Medulla oblongata (tissue), 1 donor: ENCODE measurements at regions not wholly inside any gene's neighbourhood (a gene's known extent, or its start where the extent isn't known, plus 50 kb on each side); places are given as distances from the start of the nearest gene placed in this dataset.

Experiments used
- DNase-seq: peaks from one replicate; pipeline ENCODE4 v3.0.0-alpha.2; 2015; ENCODE audit errors: extremely low spot score

GRCh38 chr13:111862836-111863815 lies 203.8 kb upstream of the SOX1 start:
- DNase-seq = no peak

DNA sequence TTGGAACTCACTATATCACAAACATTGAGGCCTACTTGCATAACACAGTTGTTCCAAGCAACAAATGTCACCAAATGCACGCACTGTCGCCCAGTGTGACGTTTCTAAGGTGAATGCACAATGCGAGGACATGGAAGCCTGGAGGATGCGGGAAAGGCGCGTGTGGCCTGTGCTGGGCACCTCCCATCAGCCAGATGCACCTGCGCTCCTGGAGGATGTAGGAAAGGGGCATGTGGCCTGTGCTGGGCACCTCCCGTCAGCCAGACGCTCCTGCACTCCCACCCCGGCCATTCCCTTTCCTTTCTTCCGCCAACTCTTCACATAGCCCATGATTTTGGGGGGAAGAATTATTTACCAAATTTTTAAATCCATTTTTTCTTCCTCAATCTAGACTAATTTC lies 202.4 kb upstream of the SOX1 start:
- no peak for DNase-seq

DNA sequence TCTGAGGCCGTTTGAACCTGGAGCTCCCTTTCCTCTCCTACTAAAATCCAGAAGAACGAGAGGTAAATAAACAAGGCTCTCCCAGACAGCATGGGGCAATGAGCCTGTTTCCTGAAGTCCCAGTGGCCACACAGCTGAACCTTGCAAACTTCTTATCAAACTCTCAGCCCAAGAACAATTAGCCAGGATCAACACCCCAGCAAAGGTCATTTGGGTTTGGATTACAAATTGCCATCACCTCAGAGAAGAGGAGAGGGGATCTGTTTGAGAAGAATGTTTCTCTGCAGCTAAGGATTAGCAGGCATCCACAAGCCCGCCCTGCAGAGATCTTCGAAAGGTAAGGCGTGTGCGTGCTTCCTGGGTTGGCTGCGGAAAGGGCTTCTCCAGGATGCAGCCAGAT lies 201.9 kb upstream of the SOX1 start:
- no peak for DNase-seq

GRCh38 chr13:111865826-111866225 lies 201.1 kb upstream of the SOX1 start:
- DNase-seq = no peak

DNA sequence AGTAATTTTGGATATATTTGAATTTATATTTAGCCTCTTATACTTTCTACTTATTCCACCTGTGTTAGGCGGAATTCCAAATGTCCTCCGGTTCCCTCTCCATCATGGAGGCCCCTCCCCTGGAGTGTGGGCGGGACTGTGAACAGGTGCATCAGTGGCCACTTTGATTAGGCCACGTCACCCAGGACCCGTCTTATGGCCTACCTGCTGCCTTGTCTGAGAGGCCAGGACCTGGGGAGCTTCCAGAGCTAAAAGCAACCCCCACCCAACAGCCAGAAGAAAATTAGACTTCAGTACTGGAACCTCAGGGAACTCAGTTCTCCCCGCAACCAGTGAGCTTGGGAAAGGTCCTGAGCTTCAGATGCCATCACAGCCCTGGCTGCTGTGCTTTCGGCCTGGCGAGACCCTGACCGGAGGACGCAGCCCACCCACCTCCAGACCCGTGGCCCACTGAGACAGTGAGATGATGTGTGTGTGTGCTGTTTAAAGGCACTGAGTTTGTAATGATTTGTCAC lies 200.2 kb upstream of the SOX1 start:
- DNase-seq = no peak

- no peak for DNase-seq
Measured at GRCh38 chr13:111867657-111868056, 199.3 kb upstream of the SOX1 start.

GRCh38 chr13:111868716-111869115 lies 198.2 kb upstream of the SOX1 start:
- DNase-seq = no peak

DNA sequence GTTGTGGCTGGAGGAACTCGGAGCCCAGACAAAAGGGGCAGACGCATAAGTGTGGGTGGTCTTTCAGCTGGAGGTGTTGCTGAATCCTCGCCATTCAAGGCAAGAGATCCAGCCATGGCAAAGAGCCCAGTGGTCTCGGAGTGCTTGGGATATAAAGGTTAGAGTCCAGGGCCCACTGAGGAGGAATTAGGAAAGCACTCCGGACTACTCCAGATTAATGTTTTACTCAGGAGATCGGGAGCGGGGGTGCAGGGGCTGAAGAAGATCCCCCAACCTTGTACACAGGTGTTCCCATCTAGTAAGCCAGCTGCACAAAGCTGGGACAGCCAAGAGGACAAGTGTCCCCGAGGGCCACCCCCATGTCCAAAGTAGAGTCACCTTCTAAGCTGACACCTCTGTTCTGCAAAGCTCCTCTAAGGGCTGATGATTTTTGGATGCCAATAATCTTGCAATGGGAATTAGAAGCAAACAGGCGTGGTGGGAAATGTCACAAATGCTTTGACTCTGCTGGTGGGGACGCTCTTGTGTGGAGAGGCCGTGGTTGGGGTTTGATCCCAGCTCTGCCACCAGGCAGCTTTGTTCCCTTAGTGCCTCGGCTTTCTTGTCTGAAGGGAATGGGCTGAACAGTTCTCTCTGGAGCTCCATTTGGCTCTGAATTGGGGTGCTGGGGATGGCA lies 194.3 kb upstream of the SOX1 start:
- no peak for DNase-seq

- no peak for DNase-seq
Measured at GRCh38 chr13:111873676-111874178, 193.2 kb upstream of the SOX1 start.

GRCh38 chr13:111874981-111875380 lies 192.0 kb upstream of the SOX1 start:
- no peak for DNase-seq

DNA sequence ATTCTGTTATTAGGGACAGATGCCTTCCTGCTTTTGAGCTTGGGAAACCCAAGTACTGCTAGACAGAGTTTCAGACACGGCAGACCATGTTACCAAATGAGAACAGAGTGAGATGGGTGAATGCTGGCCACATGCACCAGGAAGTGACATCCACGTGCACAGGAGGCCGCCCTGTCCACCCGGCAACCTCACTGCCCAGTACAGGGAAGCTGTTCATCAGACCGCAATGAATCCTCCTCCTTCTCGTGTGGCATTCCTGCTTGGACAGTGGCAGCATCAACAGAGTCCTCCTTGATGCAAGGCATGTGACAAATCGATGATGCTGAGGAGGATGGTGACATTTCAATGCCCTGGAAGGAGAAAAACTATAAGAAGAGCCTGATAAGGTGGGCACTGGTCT lies 191.0 kb upstream of the SOX1 start:
- DNase-seq = no peak

- no peak for DNase-seq
Measured at GRCh38 chr13:111876506-111876905, 190.4 kb upstream of the SOX1 start.

- DNase-seq = no peak
Measured at GRCh38 chr13:111877906-111878305, 189.0 kb upstream of the SOX1 start.

- DNase-seq = no peak
Measured at GRCh38 chr13:111879719-111880118, 187.2 kb upstream of the SOX1 start.

DNA sequence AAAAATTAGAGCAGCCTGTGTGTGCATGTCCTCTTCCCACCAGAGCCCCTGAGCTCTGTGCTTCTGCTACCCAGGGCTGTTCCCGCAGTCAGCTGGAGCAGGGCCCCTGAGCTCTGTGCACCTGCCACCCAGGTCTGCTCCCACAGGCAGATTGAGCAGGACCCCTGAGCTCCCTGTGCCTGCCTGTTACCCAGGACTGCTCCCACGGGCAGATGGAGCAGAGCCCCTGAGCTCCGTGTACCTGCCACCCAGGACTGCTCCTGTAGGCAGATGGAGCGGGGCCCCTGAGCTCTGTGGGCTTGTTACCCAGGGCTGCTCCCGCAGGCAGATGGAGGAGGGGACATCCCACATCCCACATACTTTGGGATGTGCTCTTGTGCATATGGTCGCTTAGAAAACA lies 186.8 kb upstream of the SOX1 start:
- DNase-seq = no peak

- no peak for DNase-seq
Measured at GRCh38 chr13:111881700-111882099, 185.2 kb upstream of the SOX1 start.

- DNase-seq = no peak
Measured at GRCh38 chr13:111882351-111882750, 184.6 kb upstream of the SOX1 start.

DNA sequence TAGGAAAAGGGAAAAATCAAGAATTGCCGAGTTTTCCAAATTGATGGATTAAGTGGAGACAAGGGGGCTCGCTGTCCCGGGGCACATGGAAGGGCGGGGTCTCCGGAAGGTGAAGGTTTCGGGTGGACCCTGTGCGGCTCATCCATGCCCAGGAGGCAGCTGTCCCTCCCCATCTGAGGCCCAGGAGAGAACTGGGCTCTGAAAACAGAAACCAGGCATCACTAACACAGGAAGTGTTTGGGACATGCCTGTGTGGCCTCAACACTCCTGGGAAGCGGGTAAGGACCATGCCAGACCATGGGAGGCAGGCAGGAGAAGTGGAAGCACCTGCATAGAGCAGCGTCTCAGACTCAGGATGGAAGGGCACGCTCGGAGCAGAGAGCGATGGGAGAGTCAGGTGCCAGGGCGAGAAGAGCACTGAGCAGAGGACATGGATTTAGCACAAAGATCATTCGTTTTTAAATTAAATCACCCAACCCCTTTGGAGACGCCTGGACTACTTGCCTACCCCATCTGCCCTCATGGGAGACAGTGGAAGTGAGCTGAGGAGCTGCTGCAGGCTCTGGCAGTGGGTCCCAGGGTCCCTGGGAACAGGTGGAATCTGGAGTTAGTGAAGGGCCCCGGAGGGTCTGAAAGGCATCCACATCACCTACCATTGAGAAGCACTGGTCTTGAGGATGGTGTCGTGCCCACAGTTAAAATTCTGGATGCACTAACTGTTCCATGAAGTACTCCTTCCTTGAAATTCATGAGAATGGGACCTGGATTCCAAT lies 183.2 kb upstream of the SOX1 start:
- DNase-seq = no peak

DNA sequence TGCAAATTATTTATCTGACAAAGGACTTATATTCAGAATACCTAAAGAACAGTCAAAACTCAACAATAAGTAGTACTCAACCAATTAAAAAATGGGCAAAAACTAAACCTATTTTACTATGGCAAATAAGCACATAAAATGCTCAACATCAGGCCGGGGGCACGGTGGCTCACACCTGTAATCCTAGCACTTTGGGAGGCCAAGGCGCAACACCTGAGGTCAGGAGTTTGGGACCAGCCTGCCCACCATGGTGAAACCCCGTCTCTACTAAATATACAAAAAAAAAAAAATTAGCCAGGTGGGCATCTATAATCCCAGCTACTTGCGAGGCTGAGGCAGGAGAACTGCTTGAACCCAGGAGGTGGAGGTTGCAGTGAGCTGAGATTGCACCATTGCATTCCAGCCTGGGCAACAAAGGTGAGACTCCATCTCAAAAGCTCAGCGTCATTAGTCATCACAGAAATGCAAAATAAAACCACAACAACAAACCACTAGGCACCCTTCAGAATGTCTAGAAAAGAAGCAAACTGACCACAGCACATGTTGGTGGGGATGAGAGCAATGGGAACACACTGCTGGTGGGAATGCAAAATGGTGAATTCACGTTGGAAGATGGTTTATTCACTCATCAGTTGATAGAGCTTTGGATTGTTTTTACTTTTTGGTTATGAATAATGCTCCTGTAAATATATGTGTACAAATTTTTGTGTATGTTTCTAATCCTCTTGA lies 180.6 kb upstream of the SOX1 start:
- DNase-seq = no peak

DNA sequence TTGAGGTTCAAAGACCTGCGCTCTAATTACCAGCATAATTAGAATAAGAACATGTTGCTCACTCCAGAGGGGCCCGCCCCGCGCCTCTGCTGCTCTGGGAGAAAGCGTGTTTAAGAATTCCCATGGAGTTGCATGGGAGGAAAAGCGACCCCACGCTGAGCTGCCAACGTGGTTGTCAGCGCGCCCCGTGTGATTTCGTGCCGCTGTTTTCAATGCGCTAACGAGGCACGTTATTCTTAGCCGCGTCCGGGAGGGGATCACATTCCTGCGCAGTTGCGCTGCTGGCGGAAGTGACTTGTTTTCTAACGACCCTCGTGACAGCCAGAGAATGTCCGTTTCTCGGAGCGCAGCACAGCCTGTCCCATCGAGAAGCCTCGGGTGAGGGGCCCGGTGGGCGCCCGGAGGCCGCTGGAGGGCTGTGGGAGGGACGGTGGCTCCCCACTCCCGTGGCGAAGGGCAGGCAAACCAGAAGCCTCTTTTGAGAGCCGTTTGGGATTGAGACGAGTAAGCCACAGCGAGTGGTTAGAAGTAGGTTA lies 173.8 kb upstream of the SOX1 start:
- no peak for DNase-seq
